Body of pancreas (tissue), 4 donors: ENCODE measurements at regions not wholly inside any gene's neighbourhood (a gene's known extent, or its start where the extent isn't known, plus 50 kb on each side); places are given as distances from the start of the nearest gene placed in this dataset.
A peak's percentile ranks its signal among the peaks of the same experiment; 100 is the strongest.

Source experiments
- ATAC-seq: fragments of 150-250 bp; one replicate; pipeline ENCODE4 v1.9.1; 2016
- DNase-seq, 4 donors: peaks; one replicate each; pipeline ENCODE4 v3.0.0-alpha.2; 2019
- H3K27ac ChIP-seq, 4 donors: fragments of 200-600 bp; sonication (generic); 1 replicate in 3 of 4; 2 replicates in 1 of 4; pipeline versions ENCODE4 v1.5.1 to v1.6.1; 2016 to 2019; ENCODE audit warnings: mild to moderate bottlenecking in 1 of 4, mixed read lengths in 1 of 4, moderate library complexity in 1 of 4
- H3K27me3 ChIP-seq, 2 donors: fragments of 200-600 bp; sonication (generic); one replicate each; pipeline ENCODE4 v1.6.0; 2016; ENCODE audit warnings: mild to moderate bottlenecking in 1 of 2
- H3K36me3 ChIP-seq, 2 donors: fragments of 200-600 bp; sonication (generic); replicated peaks in 1 of 2; 2 replicates each; pipeline ENCODE4 v1.5.1; 2016; ENCODE audit warnings: low read depth in 2 of 2; ENCODE audit not compliant: insufficient read depth in 1 of 2
- H3K4me1 ChIP-seq: fragments of 200-600 bp; sonication (generic); one replicate; pipeline ENCODE4 v1.6.0; 2016
- H3K4me3 ChIP-seq, 2 donors: fragments of 200-600 bp; sonication (generic); 1 replicate in 1 of 2; 2 replicates in 1 of 2; pipeline ENCODE4 v1.5.1; 2016 to 2019
- H3K9me3 ChIP-seq, 3 donors: fragments of 200-600 bp; sonication (generic); 1 replicate in 2 of 3; 2 replicates in 1 of 3; pipeline ENCODE4 v1.5.1; 2016
- CTCF ChIP-seq, 7 experiments: fragments of 450-650 bp in 4 of 7; fragments of 200-600 bp in 3 of 7; sonication (generic) in 3 of 7; IDR thresholded peaks; one replicate each; pipeline ENCODE4 v1.5.1; 2016 to 2019; ENCODE audit warnings: antibody characterized with exemption in 7 of 7
- POLR2A ChIP-seq, 3 donors: fragments of 450-650 bp; IDR thresholded peaks; one replicate each; pipeline ENCODE4 v1.6.1; 2016; ENCODE audit warnings: antibody characterized with exemption in 3 of 3, mild to moderate bottlenecking in 2 of 3
- WGBS, 2 donors: methylation state at CpG; one replicate each; pipeline ENCODE4 v1.1.5; 2017; 5-methylcytosine and 5-hydroxymethylcytosine counted together
- intact Hi-C: fragments of 100-400 bp; cut with DNase I; formaldehyde crosslinking; loops from one replicate; pipeline ENCODE4 v1.15.1; 2023

GRCh38 chr18:49669403-49669802 is 107.5 kb downstream of the LIPG start:
- no peaks in the 10 kb centered on the region for H3K4me1 ChIP-seq
- intact Hi-C loops: no loop called here
- TF ChIP-seq POLR2A (IDR thresholded peaks at IDR 0.05) (no peak), CTCF (IDR thresholded peaks at IDR 0.05) (no peak)
- no peak overlapping the region for H3K4me3 ChIP-seq
- DNase-seq (no peak), ATAC-seq (no peak)
- 82 to 89% methylated on average over 5 of the region's 5 CpGs for WGBS, 2 donors
- no peaks in the 10 kb centered on the region for H3K27me3 ChIP-seq
- no peaks in the 10 kb centered on the region for H3K9me3 ChIP-seq
- no peaks in the 10 kb centered on the region for H3K36me3 ChIP-seq
- H3K27ac ChIP-seq: no peak overlapping the region

DNA sequence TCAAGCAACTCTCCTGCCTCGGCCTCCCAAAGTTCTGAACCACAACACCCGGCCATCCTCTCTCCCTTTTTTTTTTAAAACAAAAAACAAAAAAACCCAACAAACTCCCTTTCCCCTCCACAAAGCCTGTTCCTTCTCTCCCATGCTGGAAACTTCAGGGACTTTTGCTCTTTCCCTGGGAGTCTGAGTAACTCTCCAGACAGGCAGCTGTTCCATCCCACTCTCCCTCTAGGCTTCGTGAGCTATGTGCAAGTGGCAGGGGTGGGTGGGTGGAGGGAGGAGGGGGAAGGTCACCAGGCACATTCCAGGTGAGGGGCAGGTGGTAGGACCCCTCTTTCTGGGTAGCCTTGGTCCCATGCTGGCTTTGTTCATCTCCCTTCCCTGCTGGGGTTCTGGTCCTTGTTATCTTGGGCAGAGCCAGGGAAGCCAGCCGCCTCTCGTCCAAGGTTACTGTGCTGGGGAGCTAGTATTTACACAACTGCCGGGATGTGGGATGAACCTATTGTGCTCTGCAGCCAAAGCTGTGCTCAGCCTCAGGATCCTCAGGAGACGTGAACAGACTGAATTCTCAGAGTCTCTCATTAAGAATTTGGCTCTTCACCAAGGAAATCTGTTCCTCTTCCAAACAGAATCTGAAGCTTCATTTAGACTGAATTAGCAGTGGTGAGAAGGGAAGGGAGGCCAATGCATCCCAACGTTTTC is 106.9 kb downstream of the LIPG start:
- H3K9me3 ChIP-seq: no peaks in the 10 kb centered on the region
- intact Hi-C loops: no loop called here
- H3K27me3 ChIP-seq: no peaks in the 10 kb centered on the region
- no peak overlapping the region for H3K4me3 ChIP-seq
- ATAC-seq (peak; percentile 62), DNase-seq (peak in 3 of 4 donors; percentile 25 to 44 (median 32))
- no peaks in the 10 kb centered on the region for H3K36me3 ChIP-seq
- H3K4me1 ChIP-seq: no peaks in the 10 kb centered on the region
- H3K27ac ChIP-seq: no peak overlapping the region
- TF ChIP-seq POLR2A (IDR thresholded peaks at IDR 0.05) (no peak), CTCF (IDR thresholded peaks at IDR 0.05) (no peak)
- 27 to 45% methylated on average over 8 of the region's 8 CpGs for WGBS, 2 donors

GRCh38 chr18:49667462-49667861 is 105.6 kb downstream of the LIPG start:
- Histone ChIP-seq H3K4me1 (no peaks in the 10 kb centered on the region), H3K4me3 (no peak overlapping the region), H3K27me3 (no peaks in the 10 kb centered on the region), H3K27ac (no peak overlapping the region), H3K9me3 (no peaks in the 10 kb centered on the region), H3K36me3 (no peaks in the 10 kb centered on the region)
- WGBS, 2 donors: 69 to 82% methylated on average over 6 of the region's 6 CpGs
- DNase-seq: no peak
- no peak for ATAC-seq
- intact Hi-C loops: no loop called here
- TF ChIP-seq POLR2A (IDR thresholded peaks at IDR 0.05): no peak
- no peak for TF ChIP-seq CTCF (IDR thresholded peaks at IDR 0.05)

GRCh38 chr18:49666045-49666775 is 104.4 kb downstream of the LIPG start:
- ATAC-seq: no peak
- H3K36me3 ChIP-seq: no peaks in the 10 kb centered on the region
- no peaks in the 10 kb centered on the region for H3K4me1 ChIP-seq
- WGBS, 2 donors: 49 to 56% methylated on average over 4 of the region's 4 CpGs
- no peak overlapping the region for H3K27ac ChIP-seq
- DNase-seq: no peak
- intact Hi-C loops: no loop called here
- H3K9me3 ChIP-seq: no peaks in the 10 kb centered on the region
- H3K4me3 ChIP-seq: no peak overlapping the region
- H3K27me3 ChIP-seq: no peaks in the 10 kb centered on the region
- TF ChIP-seq POLR2A (IDR thresholded peaks at IDR 0.05) (no peak), CTCF (IDR thresholded peaks at IDR 0.05) (no peak)
